Amygdala (tissue), 56 donors: ENCODE measurements at regions not wholly inside any gene's neighbourhood (a gene's known extent, or its start where the extent isn't known, plus 50 kb on each side); places are given as distances from the start of the nearest gene placed in this dataset.

Source experiments
- DNase-seq, 56 donors: peaks; one replicate each; lab custom pipeline; 2025; lab: John Stamatoyannopoulos, UW

GRCh38 chr4:15130441-15130840 is 128.2 kb downstream of the CPEB2 start:
- peak in 51 of 56 donors; percentile 3 to 75 (median 37) for DNase-seq

DNA sequence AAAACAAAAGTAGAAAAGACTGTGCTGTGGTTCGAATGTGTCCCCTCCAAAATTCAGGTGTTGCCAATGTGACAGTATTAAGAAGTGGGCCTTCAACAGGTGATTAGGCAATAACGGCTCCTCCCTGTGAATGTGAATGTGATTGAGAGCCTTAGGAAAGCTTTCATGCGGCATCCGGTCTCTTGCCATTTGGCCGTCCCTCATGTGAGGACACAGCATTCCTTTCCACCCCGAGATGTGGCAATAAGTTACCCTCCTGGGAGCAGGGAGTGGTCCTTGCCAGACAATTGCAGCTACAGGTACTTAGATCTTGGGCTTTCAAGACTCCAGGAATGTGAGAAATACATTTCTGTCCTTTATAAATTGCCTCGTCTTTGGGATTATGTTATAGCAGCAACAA is 129.3 kb downstream of the CPEB2 start:
- DNase-seq = no peak

DNA sequence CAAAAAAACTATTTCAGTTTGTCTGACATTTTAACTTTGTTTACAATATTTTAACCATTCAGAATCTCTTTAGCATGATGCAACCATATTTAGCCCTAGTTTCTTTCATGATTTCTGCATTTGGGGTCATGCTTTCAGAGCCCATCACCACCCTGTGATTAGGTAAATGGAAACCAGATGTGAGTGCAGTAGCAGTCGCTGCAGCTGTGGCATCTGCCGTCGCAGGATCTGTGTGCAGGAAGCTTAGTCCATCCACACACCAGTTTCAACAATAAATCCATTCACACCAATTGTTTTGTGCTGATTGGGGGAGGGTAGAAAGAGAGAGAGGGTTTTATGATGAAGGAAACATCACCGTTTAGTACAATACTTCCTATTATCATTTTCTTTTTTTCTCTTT is 130.5 kb downstream of the CPEB2 start:
- DNase-seq = peak in 42 of 56 donors; percentile 2 to 80 (median 35)

DNA sequence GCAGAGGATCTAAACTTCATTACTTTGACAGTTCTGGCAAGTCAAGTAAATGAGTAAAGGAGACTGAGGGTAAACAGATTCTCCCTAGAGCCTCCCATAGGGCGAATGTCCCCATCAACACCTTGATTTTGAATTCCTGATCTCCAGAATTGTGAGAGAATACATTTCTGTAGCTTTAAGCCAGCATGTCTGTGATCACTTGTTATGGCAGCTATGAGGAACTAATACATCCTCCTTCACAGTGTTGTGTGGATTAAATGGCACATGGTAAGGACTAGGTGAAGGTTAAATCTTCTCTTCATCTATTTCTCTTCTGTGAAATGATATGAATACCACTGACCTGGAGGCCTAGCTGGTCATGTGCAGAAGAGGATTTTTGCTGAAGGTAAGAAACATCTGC is 137.3 kb downstream of the CPEB2 start:
- DNase-seq = no peak

DNA sequence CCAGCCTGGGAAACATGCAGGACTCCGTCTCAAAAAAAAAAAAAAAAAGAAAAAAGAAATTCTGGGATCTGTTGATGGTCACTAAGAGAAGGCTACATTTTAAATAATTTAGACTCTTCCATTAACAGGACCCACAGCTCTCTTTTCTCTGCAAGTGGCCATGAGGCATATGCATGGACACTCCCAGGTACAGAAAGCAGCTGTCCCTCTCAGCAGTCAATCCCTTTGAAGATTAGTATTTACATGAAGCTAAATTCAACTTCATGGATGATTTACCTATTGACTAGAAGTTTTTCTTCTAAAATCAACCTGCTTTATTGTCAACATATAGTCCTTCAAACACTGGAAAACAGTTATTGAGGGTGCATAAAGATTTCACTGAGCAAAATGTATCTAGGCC is 139.9 kb downstream of the CPEB2 start:
- no peak for DNase-seq

DNA sequence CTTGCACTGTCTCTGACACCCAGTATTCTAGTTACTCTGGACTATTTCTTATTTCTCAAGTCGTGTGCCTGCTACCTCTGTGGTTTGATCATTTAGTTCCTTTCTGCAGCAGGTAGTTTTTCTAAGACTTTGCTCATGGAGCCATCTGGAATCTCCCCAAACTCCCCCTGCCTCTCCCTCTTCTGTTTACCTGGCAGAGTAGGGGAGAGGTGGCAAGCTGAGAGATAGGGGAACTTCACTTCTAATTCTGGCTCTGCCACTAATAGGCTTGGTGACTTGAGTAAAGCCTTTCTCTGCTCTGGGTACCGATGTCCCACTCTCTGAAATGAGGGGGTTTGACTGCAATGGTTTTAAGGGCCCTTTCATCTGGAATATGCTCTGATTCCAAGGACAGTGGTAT is 141.3 kb downstream of the CPEB2 start:
- DNase-seq = no peak

DNA sequence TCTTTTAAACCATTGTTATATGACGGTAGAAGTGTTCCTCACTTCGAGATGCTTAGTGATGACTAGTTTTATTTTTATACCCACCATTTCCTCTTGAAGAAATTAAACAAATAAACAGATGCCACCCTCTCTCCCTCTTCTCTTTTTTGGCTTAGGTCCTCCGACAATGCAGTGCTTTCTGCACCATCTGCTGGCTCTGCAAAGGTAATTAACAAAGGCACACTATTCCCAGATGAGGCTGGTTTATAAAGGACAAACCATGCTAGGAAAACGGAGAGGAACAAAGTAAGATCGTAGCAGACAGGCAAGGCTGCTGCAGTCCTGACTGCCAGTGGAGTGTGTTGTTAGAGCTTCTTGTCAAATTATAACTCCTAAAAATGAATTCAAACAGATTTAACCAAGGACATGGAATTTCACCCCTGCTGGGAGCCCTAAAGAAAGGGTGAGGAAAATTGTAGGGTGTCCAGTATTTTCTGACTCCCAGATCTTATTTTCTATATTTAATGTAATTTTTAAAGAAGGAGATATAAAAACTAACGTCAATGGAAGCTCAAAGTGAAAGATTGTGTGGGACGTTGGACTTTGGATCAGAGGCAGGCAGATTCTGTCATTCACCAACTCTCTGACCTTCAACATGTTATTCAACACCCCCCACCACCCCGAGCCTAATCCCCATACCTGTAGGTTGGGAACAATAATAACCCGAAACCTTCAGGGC is 142.1 kb downstream of the CPEB2 start:
- DNase-seq = peak in 5 of 56 donors; percentile 8 to 29 (median 24)

GRCh38 chr4:15144967-15145295 is 142.7 kb downstream of the CPEB2 start:
- no peak for DNase-seq

GRCh38 chr4:15145709-15146108 is 143.4 kb downstream of the CPEB2 start:
- DNase-seq = peak in 3 of 56 donors; percentile 4 to 23 (median 4)

- peak in 51 of 56 donors; percentile 7 to 86 (median 52) for DNase-seq
Observed at GRCh38 chr4:15147714-15148113, 145.4 kb downstream of the CPEB2 start.

DNA sequence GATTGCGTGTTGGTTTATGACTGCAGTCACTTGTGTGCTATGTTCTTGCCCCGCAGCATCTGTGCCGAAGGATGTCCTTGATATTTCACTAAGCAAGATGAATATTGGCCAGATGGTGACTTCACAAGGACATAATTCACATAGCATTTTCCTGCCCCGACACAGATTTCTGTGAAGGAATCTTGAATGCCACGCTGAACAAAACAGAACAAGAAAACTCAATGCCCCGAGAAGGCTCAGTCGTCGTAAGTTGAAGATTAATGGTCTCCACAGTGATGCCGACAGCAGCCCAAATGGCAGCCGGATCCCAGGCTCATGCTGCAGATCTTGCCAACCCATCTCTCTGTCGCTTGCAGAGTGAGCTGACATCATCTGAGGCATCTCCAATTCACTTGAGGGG is 145.9 kb downstream of the CPEB2 start:
- DNase-seq = peak in 33 of 56 donors; percentile 6 to 78 (median 34)

DNA sequence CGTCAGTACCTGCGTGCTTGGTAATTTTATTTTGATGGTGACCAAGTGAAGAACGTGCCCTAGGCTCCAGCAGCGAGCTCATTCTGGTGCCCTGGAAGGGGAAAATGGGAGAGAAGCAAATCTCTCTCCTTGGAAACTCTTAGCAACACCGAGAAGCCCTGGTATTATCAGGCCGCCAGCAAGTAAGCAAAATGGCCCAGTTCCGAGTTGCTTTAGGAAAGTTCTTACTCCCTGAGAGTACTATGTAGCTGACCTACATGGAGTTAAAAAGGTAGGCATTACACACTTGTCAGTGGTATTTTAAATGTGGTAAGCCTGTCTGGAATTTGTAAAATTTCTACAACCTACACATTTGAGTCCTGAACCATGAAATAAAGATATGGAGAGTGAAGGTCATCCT is 146.4 kb downstream of the CPEB2 start:
- DNase-seq = peak in 1 of 56 donors; percentile 40

DNA sequence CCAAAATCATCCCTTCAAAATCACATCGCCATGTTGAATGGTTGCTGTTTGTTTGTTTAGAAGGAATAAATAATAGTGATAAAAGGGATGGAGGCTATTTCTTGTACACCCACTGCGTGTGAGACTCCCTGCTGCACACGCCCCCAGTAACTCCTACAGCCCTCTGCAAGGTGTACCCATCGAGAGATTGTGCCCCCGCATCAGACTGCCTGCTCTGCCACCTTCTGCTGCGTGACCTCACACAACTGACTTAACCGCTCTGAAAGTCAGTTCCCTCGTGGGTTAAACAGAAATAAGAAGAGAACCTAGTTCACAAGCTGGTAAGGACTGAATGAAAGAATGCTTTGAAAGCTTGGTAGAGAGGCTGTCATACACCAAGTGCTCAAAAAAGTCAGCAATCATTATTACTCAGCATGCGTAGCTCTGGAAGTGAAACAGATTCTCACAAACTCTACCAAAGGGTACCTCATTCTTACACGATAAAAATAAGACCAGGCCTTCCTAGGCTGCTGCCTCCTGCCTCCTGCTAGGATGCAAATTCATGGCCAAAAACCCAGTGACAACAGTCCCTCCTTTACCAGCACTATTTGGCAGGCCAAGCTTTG is 147.1 kb downstream of the CPEB2 start:
- peak in 5 of 56 donors; percentile 7 to 52 (median 16) for DNase-seq

GRCh38 chr4:15149839-15150592 is 147.7 kb downstream of the CPEB2 start:
- peak; percentile 42 to 95 (median 81) for DNase-seq

GRCh38 chr4:15150631-15151030 is 148.3 kb downstream of the CPEB2 start:
- DNase-seq = no peak

DNA sequence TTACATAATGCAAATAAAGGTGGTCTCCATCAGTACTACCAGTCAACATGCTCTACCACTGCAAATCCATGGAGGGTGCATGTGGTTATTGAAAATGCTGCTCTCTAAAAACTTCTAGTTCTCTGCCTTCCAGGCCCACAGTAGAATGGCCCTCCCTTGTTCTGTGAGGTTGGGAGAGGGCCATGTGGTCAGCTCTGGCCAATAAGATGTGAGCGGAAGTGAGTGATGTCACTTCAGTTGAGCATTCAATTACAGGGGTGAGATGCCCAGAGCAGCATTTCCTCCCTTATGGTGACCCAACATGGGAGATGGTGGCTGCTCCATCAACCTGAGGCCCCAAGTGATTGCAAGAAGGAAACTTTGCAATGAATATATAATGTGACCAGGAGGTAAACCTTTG is 148.8 kb downstream of the CPEB2 start:
- peak in 1 of 56 donors; percentile 12 for DNase-seq

- DNase-seq = no peak
Observed at GRCh38 chr4:15153662-15154061, 151.4 kb downstream of the CPEB2 start.

DNA sequence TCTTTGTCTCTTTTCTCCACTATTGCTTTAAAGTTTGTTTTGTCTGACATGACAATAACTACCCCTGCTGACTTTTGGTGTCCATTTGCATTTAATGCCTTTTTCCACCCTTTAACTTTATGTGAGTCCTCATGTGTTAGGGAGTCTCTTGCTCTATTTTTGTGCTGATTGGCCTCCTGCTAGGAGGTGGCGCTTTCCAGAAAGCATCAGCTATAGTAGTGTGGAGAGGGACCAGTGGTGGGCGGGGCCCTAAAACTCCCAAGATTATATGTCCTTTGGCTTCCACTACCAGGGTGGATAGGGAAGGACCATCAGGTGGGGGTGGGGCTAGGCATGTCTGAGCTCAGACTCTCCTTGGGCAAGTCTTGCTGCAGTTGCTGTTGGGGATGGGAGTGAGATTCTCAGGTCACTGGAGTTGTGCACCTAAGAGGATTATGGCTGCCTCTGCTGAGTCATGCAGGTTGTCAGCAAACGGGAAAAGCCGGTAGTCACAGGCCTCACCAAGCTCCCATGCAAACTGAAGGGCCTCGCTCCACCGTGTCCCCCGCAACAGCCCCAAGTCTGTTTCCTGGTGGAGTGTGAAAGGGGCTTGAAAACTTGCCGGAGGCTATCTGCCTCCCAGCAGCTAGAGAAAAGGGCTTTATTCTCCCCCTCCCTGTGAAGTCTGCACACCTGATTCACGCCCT is 156.3 kb downstream of the CPEB2 start:
- DNase-seq = no peak

- peak in 3 of 56 donors; percentile 3 to 30 (median 30) for DNase-seq
Observed at GRCh38 chr4:15159477-15160019, 157.3 kb downstream of the CPEB2 start.

GRCh38 chr4:15161439-15161838 is 159.2 kb downstream of the CPEB2 start:
- no peak for DNase-seq

GRCh38 chr4:15162046-15162445 is 159.8 kb downstream of the CPEB2 start:
- no peak for DNase-seq
